HG02623 (cell line): ENCODE measurements at regions not wholly inside any gene's neighbourhood (a gene's known extent, or its start where the extent isn't known, plus 50 kb on each side); places are given as distances from the start of the nearest gene placed in this dataset.
"Not testable (repeated sequence)": the region's sequence is repeated elsewhere in the genome, so short reads cannot be mapped to it uniquely, and the experiment has no call there.

ENCODE experiments used
- ATAC-seq: cut with Tn5 transposase; IDR thresholded peaks from one replicate; pipeline ENCODE4 v1.9.1; 2021; ENCODE audit warnings: moderate library complexity; ENCODE audit not compliant: unreplicated experiment

GRCh38 chr4:11996581-11996980 is 567.9 kb upstream of the HS3ST1 start:
- ATAC-seq, result not testable (repeated sequence)

- ATAC-seq, result no peak
Observed at GRCh38 chr4:11976726-11977263, 548.1 kb upstream of the HS3ST1 start.

DNA sequence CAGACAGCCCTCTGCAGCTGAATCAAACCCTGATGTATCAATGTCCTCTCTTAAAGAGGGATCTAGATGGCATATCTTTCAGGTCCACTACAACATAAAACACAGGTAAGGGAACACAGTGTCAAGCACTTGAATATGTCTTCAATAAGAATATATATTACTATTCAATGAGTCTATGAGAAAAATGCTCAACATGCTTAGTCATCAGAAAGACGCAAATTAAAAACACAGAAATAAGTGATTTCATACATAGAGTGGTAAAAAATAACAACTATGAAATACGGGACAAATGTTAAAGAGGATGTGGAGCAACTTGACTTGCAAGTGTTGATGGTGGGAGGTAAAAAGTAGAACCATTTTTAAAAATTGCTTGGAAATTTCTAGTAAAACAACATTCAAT is 544.6 kb upstream of the HS3ST1 start:
- no peak for ATAC-seq

DNA sequence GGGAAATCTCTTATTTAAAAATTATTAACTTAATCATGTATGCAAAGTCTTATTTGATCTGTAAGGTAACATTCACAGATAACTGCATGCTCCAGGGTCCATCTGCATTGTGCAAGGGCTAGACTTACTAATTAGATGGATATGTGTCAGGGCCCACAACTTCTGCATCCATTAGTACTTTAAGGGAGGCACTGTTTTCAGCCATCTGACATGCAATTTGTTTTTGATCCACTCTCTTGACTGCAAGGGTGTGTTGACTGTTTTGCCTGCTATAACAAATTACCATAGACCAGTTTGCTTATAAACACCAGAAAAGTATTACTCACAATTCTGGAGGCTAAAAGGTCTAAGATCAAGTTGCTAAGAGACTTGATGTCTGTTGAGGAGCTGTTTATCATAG is 542.1 kb upstream of the HS3ST1 start:
- no peak for ATAC-seq

DNA sequence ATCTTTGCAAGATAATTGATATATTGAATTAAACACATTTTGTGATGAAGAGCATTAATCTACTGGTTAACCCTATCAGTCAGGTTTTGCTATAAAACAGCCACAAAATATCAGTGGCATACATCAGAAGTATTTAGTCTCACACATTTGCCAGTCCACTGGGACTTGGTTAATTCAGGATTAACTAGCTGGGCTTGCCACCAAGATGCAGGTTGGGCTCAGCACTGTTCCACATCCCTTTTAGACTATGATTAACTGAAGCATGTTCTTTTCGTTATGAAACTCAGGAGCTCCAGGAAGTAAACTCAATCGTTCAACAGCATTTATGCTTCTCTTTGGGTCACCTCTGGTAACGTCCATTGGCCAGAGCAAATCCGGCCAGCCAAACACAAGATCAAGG is 538.1 kb upstream of the HS3ST1 start:
- no peak for ATAC-seq

GRCh38 chr4:11954093-11954492 is 525.4 kb upstream of the HS3ST1 start:
- no peak for ATAC-seq

DNA sequence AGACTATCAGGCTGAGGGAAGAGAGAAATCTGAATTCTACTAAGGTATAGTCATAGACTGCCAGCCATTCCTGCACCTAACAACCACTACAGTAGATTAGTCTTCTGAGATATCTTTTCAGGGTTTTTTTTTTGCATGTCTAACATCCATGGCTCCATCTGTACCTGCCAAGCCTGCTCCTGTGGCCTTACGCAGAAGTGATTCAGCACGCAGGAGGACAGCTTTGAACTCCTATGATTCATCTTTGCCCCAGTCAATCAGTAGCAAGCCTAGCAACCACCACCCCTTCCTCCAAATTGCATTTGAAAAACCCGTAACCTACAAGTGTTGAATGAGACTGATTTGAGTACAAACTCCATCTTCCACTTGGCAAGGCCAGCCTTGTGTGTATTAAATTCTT is 520.7 kb upstream of the HS3ST1 start:
- ATAC-seq, result no peak

DNA sequence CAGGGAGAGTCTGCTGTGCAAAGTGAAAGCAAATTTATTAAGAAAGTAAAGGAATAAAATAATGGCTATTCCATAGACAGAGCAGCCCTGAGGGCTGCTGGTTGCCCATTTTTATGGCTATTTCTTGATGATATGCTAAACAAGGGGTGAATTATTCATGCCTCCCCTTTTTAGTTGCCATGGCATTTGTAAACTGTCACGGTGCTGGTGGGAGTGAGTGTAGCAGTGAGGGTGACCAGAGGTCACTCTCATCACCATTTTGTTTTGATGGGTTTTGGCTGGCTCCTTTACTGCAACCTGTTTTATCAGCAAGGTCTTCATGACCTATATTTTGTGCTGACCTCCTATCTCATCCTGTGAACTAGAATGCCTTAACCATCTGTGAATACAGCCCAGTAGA is 518.9 kb upstream of the HS3ST1 start:
- ATAC-seq, result not testable (repeated sequence)

- no peak for ATAC-seq
Observed at GRCh38 chr4:11937941-11938340, 509.2 kb upstream of the HS3ST1 start.

GRCh38 chr4:11931266-11931820 is 502.6 kb upstream of the HS3ST1 start:
- ATAC-seq, result no peak

DNA sequence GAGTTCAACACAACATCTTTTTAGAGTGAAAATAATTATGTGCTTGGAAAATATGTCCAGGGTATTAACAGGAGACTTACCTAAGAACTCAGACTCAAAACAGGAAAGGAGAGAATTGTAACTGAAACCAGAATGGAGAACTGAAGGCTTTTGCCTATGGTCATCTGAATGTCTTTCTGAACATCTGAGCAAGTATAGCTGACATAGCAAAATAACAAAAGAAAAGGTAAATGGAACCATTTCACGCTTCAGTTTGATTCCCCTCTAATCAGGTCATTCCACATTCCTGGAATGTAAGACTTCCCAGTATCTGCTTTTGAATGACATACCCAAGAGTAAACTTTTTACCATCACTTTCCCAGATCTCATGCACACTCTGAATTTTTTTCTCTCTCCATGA is 500.4 kb upstream of the HS3ST1 start:
- no peak for ATAC-seq

- ATAC-seq, result no peak
Observed at GRCh38 chr4:11919316-11919715, 490.6 kb upstream of the HS3ST1 start.

DNA sequence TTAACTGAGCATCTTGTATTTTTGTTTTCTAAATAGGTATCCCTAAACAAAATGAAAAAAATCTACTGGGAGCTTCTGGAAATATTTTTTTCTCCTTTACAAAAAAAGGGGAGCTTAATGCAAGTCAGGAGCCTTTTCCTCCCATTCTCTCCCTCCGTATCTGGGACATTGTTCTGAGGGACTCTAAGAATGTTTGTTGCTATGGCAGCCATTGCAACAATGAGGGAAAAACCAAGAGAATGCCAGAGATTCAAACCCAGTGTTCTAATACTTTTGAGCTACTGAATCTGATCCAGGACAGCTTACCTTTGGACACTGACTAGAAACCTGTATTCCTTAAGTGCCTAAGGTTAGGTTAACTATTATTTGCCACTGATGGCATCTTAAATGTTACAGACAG is 485.7 kb upstream of the HS3ST1 start:
- no peak for ATAC-seq

- no peak for ATAC-seq
Observed at GRCh38 chr4:11912886-11913285, 484.2 kb upstream of the HS3ST1 start.

DNA sequence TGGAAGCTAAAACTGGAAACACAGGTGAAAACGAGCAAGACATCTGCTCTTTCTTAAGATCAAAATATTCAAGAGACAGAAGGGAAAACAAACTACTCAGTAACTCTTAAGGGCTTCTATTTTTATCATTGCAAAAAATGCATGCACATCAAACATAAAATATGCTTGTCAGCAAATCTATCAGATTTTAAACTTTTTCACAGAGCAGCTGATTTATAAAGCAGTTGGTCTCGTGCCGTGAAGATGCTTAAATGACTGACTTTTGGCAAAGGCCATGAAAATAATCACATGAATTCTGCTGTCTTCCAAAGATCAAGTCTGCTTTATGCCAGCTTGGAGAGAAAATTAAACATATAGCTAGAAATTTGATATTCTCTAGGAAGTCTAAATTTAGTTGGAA is 482.1 kb upstream of the HS3ST1 start:
- no peak for ATAC-seq

DNA sequence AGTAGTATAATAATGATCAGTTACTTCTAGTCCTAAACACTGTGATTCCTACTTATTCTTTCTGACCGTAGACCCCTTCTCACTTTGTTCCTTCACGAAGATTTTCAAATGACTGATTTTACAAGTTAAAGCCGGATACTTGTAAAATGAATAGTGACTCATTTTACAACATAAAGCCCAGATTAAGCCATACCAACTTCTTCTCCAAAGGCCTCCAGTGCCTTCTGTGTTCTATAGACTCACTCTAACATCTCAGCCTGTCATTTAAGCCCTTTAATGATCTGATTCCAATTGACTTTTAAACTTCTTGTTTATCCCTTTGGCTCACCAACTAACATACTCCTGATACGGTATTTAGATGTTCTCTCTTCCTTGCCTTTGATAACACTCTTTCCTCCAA is 480.0 kb upstream of the HS3ST1 start:
- ATAC-seq, result no peak

DNA sequence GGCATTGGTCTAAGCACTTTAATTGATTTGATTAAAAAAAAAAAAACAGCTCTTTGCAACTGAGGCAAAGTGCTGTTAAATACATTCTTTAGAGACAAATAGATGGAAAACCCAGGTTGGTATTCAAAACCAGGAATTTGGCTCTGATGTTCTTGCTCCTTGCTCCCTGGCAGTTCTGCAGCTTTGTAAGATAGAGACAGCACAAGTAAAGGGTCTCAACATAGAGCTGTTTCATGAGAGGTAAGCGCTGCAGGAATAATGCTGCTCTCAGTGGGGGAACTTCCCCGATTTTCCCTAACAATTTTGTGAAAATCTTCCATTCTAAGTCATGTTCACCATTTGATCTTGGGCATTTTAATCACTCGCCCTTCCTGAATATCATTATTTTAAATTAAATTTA is 479.5 kb upstream of the HS3ST1 start:
- no peak for ATAC-seq

DNA sequence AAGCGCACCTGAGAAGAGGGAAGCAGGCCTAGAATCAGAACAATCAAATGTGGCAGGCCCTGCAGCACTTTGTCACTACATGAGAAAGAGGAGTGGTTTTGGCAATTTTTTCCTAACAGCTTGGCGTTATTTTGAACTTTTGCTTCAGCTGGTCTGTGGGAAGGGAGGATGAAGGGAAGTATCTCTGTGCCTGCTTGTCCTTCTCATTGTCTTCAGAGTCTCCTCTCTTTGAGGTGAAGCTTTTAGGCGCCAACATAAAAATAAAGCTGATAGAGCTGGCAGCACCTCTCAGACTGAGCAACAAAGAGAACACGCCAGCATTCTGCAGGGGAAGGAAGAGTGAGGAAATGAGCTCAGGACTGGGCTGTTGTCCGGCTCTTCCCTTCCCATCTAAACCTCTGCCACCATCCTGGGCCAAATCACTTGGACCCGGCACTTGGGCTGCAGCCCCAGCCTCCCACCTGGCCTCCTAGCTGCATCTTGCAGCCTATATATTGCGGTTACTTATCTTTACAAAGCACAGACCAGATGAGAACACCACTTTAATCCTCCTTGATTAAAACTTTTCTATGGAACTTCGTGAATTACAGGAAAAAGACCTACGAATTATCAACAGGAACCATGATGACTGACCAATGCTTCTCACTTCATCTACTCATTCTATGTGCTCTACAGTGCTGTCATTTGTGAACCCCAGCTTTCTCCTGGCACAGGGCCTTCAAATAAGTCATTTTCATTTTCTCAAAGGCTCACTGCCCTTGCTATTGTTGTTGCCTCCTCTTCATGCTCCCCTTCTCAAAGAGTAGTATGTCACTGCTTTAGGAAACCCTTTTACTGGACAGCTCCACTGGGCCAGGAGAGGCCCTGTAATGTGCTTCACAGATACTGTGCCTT is 476.4 kb upstream of the HS3ST1 start:
- ATAC-seq, result no peak

DNA sequence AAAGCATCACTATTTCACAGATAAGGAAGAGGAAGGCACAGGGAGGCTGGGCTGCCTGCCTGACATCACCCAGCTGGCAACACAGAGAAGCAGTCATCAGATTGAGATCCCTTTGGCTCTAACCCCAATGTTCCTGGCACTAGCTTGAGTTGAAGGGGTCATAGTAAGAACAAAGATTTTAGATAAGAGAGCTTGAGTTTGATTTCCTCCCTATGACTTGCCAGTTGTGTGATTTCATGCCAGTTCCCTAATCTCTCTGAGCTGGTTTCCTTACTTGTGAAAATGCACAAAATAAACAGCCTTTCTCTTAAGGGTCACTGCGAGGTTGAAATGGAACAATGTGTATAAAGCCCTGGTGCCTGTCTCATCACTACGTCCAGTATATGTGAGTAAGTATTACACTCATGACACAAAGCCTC is 475.4 kb upstream of the HS3ST1 start:
- ATAC-seq, result no peak

DNA sequence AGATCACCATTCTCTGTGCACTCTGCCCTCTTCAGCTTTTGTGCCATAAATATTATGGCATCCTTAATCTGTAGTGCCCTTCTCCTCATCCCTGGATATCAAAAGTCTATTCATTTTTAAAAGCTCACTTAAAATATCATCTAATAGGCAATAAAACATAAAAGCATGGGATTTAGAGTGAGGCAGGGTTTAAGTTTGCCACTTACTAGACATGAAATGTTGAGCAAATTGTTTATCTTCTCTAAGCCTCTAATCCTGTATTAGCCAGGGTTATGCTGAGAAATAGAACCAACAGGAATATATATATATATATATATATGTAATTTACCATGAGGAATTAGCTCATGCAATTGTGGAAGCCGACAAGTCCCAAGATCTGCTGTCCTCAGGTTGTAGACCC is 472.4 kb upstream of the HS3ST1 start:
- ATAC-seq, result no peak

DNA sequence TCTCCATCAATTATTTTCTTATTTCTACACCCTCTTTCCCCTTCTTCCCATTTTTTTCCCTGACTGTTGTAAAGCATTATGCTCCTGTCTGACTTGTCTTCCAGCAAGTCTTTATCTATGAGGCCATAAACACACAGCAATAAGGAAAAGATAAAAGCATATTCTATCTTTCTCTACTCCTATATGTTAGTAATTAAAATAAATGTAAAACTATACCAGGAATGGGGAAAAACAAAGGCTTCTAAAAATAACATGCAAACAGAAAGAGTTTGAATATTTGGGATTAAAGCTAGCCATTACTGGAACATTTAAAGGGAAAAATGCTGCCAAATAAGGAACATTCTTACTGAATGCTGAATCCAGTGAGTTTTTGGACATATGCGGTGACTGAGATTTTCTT is 471.7 kb upstream of the HS3ST1 start:
- no peak for ATAC-seq

DNA sequence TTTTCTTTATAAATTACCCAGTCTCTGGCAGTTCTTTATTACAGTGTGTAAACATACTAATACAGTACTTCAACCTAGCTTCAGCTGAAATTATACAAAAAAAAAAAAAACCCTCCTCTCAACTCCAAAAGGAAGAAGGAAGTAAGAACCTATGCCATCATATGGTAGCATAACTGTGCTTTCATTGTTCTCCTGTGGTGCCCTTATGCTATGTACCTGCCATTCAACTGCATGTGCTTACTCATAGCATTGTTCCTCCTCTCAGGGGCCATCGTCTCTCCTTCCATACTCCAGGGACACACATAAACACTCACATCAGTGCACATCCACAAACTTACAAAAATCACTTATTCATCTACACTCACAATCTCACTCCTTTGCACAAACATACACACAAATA is 470.1 kb upstream of the HS3ST1 start:
- no peak for ATAC-seq
